HepG2 (cell line): ENCODE measurements at regions not wholly inside any gene's neighbourhood (a gene's known extent, or its start where the extent isn't known, plus 50 kb on each side); places are given as distances from the start of the nearest gene placed in this dataset.

Source experiments
- CREB1 ChIP-seq, 2 experiments: fragments of 450-650 bp in 1 of 2; IDR thresholded peaks; 2 replicates each; pipeline ENCODE4 v1.6.1; 2016 to 2017; ENCODE audit warnings: control low read depth in 1 of 2, mild to moderate bottlenecking in 1 of 2, missing compliant biosample characterization in 1 of 2, missing genetic modification characterization in 1 of 2
- FOXA3 ChIP-seq: IDR thresholded peaks from 2 replicates; pipeline ENCODE4 v1.6.1; 2016; ENCODE audit warnings: missing genetic modification reagents, missing compliant biosample characterization
- FOXK2 ChIP-seq: fragments of 450-650 bp; IDR thresholded peaks from 2 replicates; pipeline ENCODE4 v1.6.1; 2016
- GMEB1 ChIP-seq: sonication (generic); formaldehyde crosslinking; IDR thresholded peaks from 2 replicates; pipeline ENCODE4 v1.5.1; 2020; ENCODE audit warnings: missing genetic modification reagents, mild to moderate bottlenecking, borderline replicate concordance
- GPBP1L1 ChIP-seq: sonication (generic); formaldehyde crosslinking; IDR thresholded peaks from 2 replicates; pipeline ENCODE4 v1.5.0; 2020; ENCODE audit warnings: mild to moderate bottlenecking, missing genetic modification reagents
- KAT7 ChIP-seq: IDR thresholded peaks from 2 replicates; pipeline ENCODE4 v1.6.1; 2018; ENCODE audit warnings: borderline replicate concordance, missing compliant biosample characterization
- MED13 ChIP-seq: sonication (generic); formaldehyde crosslinking; IDR thresholded peaks from 2 replicates; pipeline ENCODE4 v1.5.0; 2020; ENCODE audit warnings: missing genetic modification reagents
- ZBTB44 ChIP-seq: sonication (generic); formaldehyde crosslinking; IDR thresholded peaks from 2 replicates; pipeline ENCODE4 v1.4.0; 2020; ENCODE audit warnings: missing genetic modification reagents
- ZNF136 ChIP-seq: sonication (generic); formaldehyde crosslinking; IDR thresholded peaks from 2 replicates; pipeline ENCODE4 v1.8.1; 2022; ENCODE audit warnings: low read depth, mild to moderate bottlenecking, moderate library complexity, missing genetic modification reagents
- ZNF160 ChIP-seq: sonication (generic); formaldehyde crosslinking; IDR thresholded peaks from 2 replicates; pipeline ENCODE4 v1.8.0; 2022; ENCODE audit warnings: mild to moderate bottlenecking, inconsistent platforms, missing genetic modification reagents
- ZNF572 ChIP-seq: sonication (generic); formaldehyde crosslinking; IDR thresholded peaks from 2 replicates; pipeline ENCODE4 v1.5.1; 2020; ENCODE audit warnings: mild to moderate bottlenecking, missing genetic modification reagents
- ZSCAN31 ChIP-seq: sonication (generic); formaldehyde crosslinking; IDR thresholded peaks from 2 replicates; pipeline ENCODE4 v1.5.0; 2020; ENCODE audit warnings: low read depth, mild to moderate bottlenecking, missing genetic modification reagents

- no peak for TF ChIP-seq MED13
- TF ChIP-seq ZNF572 (CRISPR knock-in tag) = no peak
- no peak for TF ChIP-seq GPBP1L1 (CRISPR knock-in tag)
- no peak for TF ChIP-seq FOXK2
- TF ChIP-seq ZNF136 (CRISPR knock-in tag) = no peak
- no peak for TF ChIP-seq CREB1 (IDR thresholded peaks at IDR 0.05)
- no peak for TF ChIP-seq CREB1 (CRISPR knock-in tag; IDR thresholded peaks at IDR 0.05)
- no peak for TF ChIP-seq KAT7 (CRISPR knock-in tag)
- TF ChIP-seq ZSCAN31 = no peak
- TF ChIP-seq GMEB1 (CRISPR knock-in tag) = no peak
- TF ChIP-seq FOXA3 (CRISPR knock-in tag) = no peak
- no peak for TF ChIP-seq ZNF160 (CRISPR knock-in tag)
- no peak for TF ChIP-seq ZBTB44 (CRISPR knock-in tag)
These were observed 155.4 kb downstream of the AACS start (continued) for GRCh38 chr12:125220404-125221273.
